ENCODE measurements at regions not wholly inside any gene's neighbourhood (a gene's known extent, or its start where the extent isn't known, plus 50 kb on each side); places are given as distances from the start of the nearest gene placed in this dataset.

- Histone ChIP-seq H3K79me2 (no peaks in the 10 kb centered on the region), H3K9me3 (ENCODE audit: low read depth) (no peaks in the 10 kb centered on the region)
- TF ChIP-seq, protein P1, sequence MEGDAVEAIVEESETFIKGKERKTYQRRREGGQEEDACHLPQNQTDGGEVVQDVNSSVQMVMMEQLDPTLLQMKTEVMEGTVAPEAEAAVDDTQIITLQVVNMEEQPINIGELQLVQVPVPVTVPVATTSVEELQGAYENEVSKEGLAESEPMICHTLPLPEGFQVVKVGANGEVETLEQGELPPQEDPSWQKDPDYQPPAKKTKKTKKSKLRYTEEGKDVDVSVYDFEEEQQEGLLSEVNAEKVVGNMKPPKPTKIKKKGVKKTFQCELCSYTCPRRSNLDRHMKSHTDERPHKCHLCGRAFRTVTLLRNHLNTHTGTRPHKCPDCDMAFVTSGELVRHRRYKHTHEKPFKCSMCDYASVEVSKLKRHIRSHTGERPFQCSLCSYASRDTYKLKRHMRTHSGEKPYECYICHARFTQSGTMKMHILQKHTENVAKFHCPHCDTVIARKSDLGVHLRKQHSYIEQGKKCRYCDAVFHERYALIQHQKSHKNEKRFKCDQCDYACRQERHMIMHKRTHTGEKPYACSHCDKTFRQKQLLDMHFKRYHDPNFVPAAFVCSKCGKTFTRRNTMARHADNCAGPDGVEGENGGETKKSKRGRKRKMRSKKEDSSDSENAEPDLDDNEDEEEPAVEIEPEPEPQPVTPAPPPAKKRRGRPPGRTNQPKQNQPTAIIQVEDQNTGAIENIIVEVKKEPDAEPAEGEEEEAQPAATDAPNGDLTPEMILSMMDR (IDR thresholded peaks at IDR 0.05; ENCODE audit: poor library complexity) = no peak
- TF ChIP-seq EZH2phosphoT487 (IDR thresholded peaks at IDR 0.05; ENCODE audit: low read depth, severe bottlenecking, unreplicated experiment) = no peak
- TF ChIP-seq EZH2 (IDR thresholded peaks at IDR 0.05; ENCODE audit: borderline replicate concordance) = no peak
These were observed 234.1 kb downstream of the GALC start for GRCh38 chr14:87758876-87759275.

GRCh38 chr14:87756661-87757060 lies 236.3 kb downstream of the GALC start:
- DNase-seq (ENCODE audit: low spot score) = no peak
- no peaks in the 10 kb centered on the region for H3K9me2 ChIP-seq (replicated peaks; ENCODE audit: insufficient read depth)
- H4K20me1 ChIP-seq (ENCODE audit: insufficient read depth, poor library complexity, severe bottlenecking) = no peaks in the 10 kb centered on the region
- TF ChIP-seq EZH2 (IDR thresholded peaks at IDR 0.05; ENCODE audit: borderline replicate concordance) (no peak), EZH2phosphoT487 (IDR thresholded peaks at IDR 0.05; ENCODE audit: low read depth, severe bottlenecking, unreplicated experiment) (no peak)
- TF ChIP-seq, protein P1 (IDR thresholded peaks at IDR 0.05; ENCODE audit: poor library complexity) = no peak
- 83% methylated on average over 2 of the region's 2 CpGs for WGBS (ENCODE audit: low lambda C conversion rate, missing lambda C conversion rate)
- H3K4me1 ChIP-seq (ENCODE audit: insufficient read depth) = no peaks in the 10 kb centered on the region
- H2AFZ ChIP-seq = no peak overlapping the region
- no peak overlapping the region for H3K4me2 ChIP-seq
- H3K27me3 ChIP-seq = no peaks in the 10 kb centered on the region
- H3K36me3 ChIP-seq (replicated peaks; ENCODE audit: insufficient read depth, low read depth) = no peaks in the 10 kb centered on the region
- H3K4me3 ChIP-seq = no peak overlapping the region
- no peaks in the 10 kb centered on the region for H3K9me3 ChIP-seq (ENCODE audit: low read depth)
- H3K27ac ChIP-seq = no peak overlapping the region
- no peaks in the 10 kb centered on the region for H3K79me2 ChIP-seq

More at GRCh38 chr14:87758876-87759275, 234.1 kb downstream of the GALC start:
- Histone ChIP-seq H3K4me3 (no peak overlapping the region), H2AFZ (no peak overlapping the region), H3K4me1 (ENCODE audit: insufficient read depth) (no peaks in the 10 kb centered on the region), H3K9me2 (replicated peaks; ENCODE audit: insufficient read depth) (no peaks in the 10 kb centered on the region), H3K4me2 (no peak overlapping the region), H3K36me3 (replicated peaks; ENCODE audit: insufficient read depth, low read depth) (no peaks in the 10 kb centered on the region), H3K27me3 (no peaks in the 10 kb centered on the region), H4K20me1 (ENCODE audit: insufficient read depth, poor library complexity, severe bottlenecking) (no peaks in the 10 kb centered on the region), H3K27ac (no peak overlapping the region)
- 63% methylated on average over 2 of the region's 2 CpGs for WGBS (ENCODE audit: low lambda C conversion rate, missing lambda C conversion rate)
- DNase-seq (ENCODE audit: low spot score) = no peak

GRCh38 chr14:87754520-87755223 lies 238.3 kb downstream of the GALC start:
- H3K27ac ChIP-seq = no peak overlapping the region
- no peak for DNase-seq (ENCODE audit: low spot score)
- no peaks in the 10 kb centered on the region for H3K36me3 ChIP-seq (replicated peaks; ENCODE audit: insufficient read depth, low read depth)
- no peaks in the 10 kb centered on the region for H3K9me2 ChIP-seq (replicated peaks; ENCODE audit: insufficient read depth)
- no peaks in the 10 kb centered on the region for H3K27me3 ChIP-seq
- H4K20me1 ChIP-seq (ENCODE audit: insufficient read depth, poor library complexity, severe bottlenecking) = no peaks in the 10 kb centered on the region
- no peaks in the 10 kb centered on the region for H3K9me3 ChIP-seq (ENCODE audit: low read depth)
- no peak overlapping the region for H2AFZ ChIP-seq
- no peaks in the 10 kb centered on the region for H3K79me2 ChIP-seq
- TF ChIP-seq EZH2phosphoT487 (IDR thresholded peaks at IDR 0.05; ENCODE audit: low read depth, severe bottlenecking, unreplicated experiment) = no peak
- no peak for TF ChIP-seq EZH2 (IDR thresholded peaks at IDR 0.05; ENCODE audit: borderline replicate concordance)
- TF ChIP-seq, protein P1 (IDR thresholded peaks at IDR 0.05; ENCODE audit: poor library complexity) = no peak
- 88% methylated on average over 8 of the region's 8 CpGs for WGBS (ENCODE audit: low lambda C conversion rate, missing lambda C conversion rate)
- no peak overlapping the region for H3K4me2 ChIP-seq
- H3K4me3 ChIP-seq = no peak overlapping the region
- no peaks in the 10 kb centered on the region for H3K4me1 ChIP-seq (ENCODE audit: insufficient read depth)

Data from hepatocyte (in vitro differentiated cells).